Activated CD8-positive, alpha-beta memory T cell treated with anti-CD3 and anti-CD28 coated beads, Interleukin-2, amount 10 ng/mL, durations not matched to agents 7 days and 5 days (primary cell): ENCODE measurements at regions not wholly inside any gene's neighbourhood (a gene's known extent, or its start where the extent isn't known, plus 50 kb on each side); places are given as distances from the start of the nearest gene placed in this dataset.

Experiments used
- ATAC-seq: fragments of 150-1000 bp; cut with Tn5 transposase; one replicate; pipeline ENCODE4 v1.10.0; 2021; ENCODE audit warnings: moderate library complexity
- CTCF ChIA-PET: fragments of 350-600 bp; sonication (Branson Sonifier 250); formaldehyde crosslinking; loops from one replicate; lab custom pipeline; 2021; ENCODE audit warnings: antibody characterized with exemption; lab: Charles Lee
- DNase-seq: peaks from one replicate; pipeline ENCODE4 v3.0.0-alpha.2; 2020
- H3K27ac Mint-ChIP-seq: one replicate; pipeline ENCODE4 v1.8.0; 2021; ENCODE audit warnings: mild to moderate bottlenecking, mixed read lengths
- H3K27me3 Mint-ChIP-seq: one replicate; pipeline ENCODE4 v1.8.0; 2021; ENCODE audit warnings: mixed read lengths
- H3K36me3 Mint-ChIP-seq: one replicate; pipeline ENCODE4 v1.8.0; 2021; ENCODE audit warnings: mild to moderate bottlenecking, mixed read lengths
- H3K4me1 Mint-ChIP-seq: one replicate; pipeline ENCODE4 v1.8.0; 2021; ENCODE audit warnings: mixed read lengths
- H3K4me3 Mint-ChIP-seq: one replicate; pipeline ENCODE4 v1.8.0; 2021; ENCODE audit warnings: mild to moderate bottlenecking, moderate library complexity, mixed read lengths
- H3K9me3 Mint-ChIP-seq: one replicate; pipeline ENCODE4 v1.8.0; 2022; ENCODE audit warnings: low read depth, mixed read lengths

DNA sequence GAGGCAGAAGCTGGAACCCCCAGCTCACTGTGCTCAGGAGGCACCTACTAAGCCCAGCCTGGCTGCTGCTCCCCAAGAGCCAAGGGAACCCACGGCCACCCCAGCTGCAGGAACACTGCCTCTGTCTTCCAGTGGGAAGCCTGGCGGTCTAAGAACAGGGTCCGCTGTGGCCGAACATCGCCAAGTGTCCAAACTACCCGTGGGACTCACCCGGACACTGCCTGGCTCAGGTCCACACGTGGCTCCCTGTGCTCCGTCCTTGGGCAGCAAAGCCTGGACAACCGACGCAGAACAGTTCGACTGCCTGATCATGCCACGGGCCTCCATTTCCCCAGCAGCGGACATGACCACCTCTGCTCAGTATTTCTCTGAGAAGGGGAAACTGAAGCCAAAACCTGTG is 747.0 kb downstream of the BRD1 start:
- CTCF ChIA-PET: no interaction called here
- no peak for DNase-seq
- no peak overlapping the region for H3K4me3 Mint-ChIP-seq
- no peaks in the 10 kb centered on the region for H3K4me1 Mint-ChIP-seq
- H3K9me3 Mint-ChIP-seq: no peaks in the 10 kb centered on the region
- no peak overlapping the region for H3K27ac Mint-ChIP-seq
- no peak for ATAC-seq
- H3K36me3 Mint-ChIP-seq: no peaks in the 10 kb centered on the region
- no peaks in the 10 kb centered on the region for H3K27me3 Mint-ChIP-seq

DNA sequence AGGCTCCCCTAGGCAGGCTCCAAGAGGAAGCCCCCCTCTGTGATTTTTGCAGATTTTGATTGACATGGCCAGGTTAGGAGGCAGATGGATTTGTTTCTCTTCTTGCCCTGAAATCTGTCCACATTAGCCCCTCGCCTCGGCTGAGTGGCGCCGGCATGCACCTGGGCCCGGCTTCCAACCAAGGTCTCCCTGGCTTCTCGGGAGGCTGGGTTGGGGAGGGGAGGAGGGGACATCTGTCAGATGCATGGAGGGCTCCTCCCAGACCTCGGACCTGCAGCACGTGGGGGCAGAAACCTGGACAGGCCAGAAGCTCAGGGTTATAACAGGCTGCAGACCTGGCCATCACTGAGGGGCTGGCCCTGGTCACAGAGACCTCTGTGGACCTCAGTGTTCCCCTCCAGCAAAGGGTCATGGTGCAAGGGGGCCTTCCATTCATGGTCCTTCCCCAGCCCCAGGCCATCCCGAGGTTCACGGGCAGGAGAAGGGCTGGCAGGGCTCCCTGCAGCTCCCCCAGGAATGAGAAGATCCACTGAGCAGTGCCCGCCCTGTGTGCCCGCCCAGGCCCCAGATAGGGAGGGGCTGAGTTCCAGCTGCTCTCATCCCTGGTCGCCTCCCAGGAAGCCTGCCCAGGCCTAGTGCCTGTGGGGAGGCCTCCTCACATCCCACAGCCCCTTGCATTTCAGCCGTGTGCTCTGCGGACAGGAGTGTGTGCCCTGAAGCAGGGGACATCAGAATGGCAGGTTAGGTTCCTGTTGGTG is 747.8 kb downstream of the BRD1 start:
- no peaks in the 10 kb centered on the region for H3K4me1 Mint-ChIP-seq
- H3K36me3 Mint-ChIP-seq: no peaks in the 10 kb centered on the region
- H3K4me3 Mint-ChIP-seq: no peak overlapping the region
- no peak overlapping the region for H3K27ac Mint-ChIP-seq
- H3K9me3 Mint-ChIP-seq: no peaks in the 10 kb centered on the region
- no peak for DNase-seq
- CTCF ChIA-PET: no interaction called here
- H3K27me3 Mint-ChIP-seq: no peaks in the 10 kb centered on the region
- no peak for ATAC-seq

DNA sequence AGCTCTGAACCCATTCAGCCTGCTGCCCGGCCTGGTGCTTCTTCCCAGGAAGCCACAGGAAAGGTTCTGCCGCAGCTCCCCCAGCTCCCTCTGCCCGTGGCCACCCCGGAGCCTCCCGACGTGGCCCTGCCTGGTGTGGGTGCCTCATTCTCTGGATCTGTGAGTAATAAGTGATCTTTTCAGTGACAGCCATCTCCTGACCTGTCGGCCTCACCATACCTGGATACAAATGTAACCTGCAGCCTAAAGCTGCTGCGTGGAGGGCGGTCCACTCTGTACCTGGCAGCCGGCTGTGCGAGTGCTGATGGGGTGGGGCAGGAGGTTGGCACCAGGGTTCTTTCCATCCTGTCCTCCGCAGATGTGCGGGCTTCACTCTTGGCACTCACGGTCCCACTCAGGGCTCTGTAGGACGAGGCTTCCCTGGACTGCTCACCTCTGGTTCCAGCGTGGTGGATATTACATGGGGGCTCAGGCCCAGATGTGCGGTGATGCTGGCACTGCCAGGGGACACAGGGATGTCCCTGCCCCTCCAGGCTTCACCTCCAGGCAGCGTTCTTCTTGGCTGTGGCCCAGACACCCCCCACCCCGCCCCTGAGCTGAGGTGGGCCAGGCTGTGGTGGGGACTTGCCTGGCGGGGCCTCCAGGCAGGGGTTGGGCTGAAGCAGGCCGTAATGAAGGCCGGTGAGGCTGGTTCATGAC is 748.5 kb downstream of the BRD1 start:
- no peaks in the 10 kb centered on the region for H3K4me1 Mint-ChIP-seq
- CTCF ChIA-PET: no interaction called here
- H3K27ac Mint-ChIP-seq: no peak overlapping the region
- DNase-seq (no peak), ATAC-seq (no peak)
- no peaks in the 10 kb centered on the region for H3K36me3 Mint-ChIP-seq
- H3K4me3 Mint-ChIP-seq: no peak overlapping the region
- no peaks in the 10 kb centered on the region for H3K9me3 Mint-ChIP-seq
- H3K27me3 Mint-ChIP-seq: no peaks in the 10 kb centered on the region

DNA sequence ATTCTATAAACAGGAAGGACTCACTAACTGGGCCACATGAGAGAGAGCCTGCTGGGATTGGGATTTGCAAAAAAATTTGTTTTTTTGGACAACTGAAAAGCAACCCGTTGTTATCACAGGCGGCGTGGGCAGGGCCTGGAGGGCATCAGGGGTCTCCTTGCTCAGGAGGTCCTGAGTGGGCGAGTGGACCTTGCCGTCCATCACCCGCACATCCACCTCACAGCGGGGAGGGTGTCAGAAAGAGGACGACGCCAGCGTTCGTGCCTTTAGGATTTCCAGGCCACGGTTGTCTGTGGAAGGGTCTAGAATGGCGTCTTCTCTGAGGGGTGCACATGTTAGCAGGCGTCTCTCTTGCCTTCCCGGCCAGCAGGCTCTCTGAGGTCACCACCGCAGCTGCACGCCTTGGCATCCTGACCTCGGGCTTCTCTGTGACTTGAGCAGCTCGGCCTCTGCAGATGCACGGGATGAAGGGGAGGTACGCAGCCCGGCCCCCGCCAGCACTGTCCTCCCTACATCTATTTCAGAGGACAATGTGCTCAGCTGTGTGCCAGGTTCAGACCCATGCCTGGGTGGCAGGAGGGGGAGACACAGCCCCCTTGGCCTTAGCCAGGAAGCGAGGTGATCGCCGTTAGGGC is 749.5 kb downstream of the BRD1 start:
- ATAC-seq: no peak
- Mint-ChIP-seq H3K9me3 (no peaks in the 10 kb centered on the region), H3K27me3 (no peaks in the 10 kb centered on the region), H3K27ac (no peak overlapping the region), H3K4me1 (no peaks in the 10 kb centered on the region), H3K36me3 (no peaks in the 10 kb centered on the region), H3K4me3 (no peak overlapping the region)
- DNase-seq: no peak
- CTCF ChIA-PET: no interaction called here

DNA sequence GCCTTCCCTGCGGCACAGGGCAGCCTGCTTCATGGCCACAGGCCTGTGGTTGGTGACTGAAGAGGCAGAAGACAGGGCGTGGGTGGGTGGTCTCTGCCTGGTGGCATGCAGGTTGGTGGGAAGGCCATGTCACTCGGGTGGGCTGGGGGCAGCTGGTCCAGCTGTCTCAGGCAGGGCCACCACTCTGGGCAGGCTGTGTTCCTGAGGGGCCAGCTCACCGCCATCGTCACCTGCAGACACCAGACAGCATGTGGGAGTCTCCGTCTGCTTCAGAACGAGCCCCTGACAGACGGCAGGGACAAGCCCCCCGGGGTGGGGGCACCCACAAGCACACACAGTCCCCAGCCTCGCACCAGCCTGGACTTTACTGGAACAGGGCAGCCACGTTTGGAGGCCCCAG is 750.1 kb downstream of the BRD1 start:
- Mint-ChIP-seq H3K4me1 (no peaks in the 10 kb centered on the region), H3K36me3 (no peaks in the 10 kb centered on the region), H3K4me3 (no peak overlapping the region), H3K27me3 (no peaks in the 10 kb centered on the region), H3K9me3 (no peaks in the 10 kb centered on the region), H3K27ac (no peak overlapping the region)
- ATAC-seq: no peak
- CTCF ChIA-PET: no interaction called here
- no peak for DNase-seq

DNA sequence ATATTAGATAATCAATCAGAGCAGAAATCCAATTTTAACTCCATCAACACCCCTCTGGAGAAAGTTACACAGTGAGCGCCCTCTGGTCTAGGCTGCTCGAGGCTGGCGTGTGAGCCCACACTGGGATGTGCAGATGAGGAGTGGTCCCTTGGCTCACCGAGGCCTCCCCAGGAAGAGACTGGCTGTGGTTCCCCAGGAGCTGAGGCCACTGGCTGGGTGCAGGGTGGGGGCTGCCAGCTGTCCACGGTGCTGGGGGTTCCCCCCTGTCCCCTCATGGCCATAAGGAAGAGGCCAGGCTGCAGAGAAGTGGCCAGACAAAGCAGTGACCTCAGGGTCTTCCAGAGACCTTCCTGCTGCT is 750.7 kb downstream of the BRD1 start:
- CTCF ChIA-PET: no interaction called here
- no peak for ATAC-seq
- no peaks in the 10 kb centered on the region for H3K36me3 Mint-ChIP-seq
- H3K9me3 Mint-ChIP-seq: no peaks in the 10 kb centered on the region
- H3K27ac Mint-ChIP-seq: no peak overlapping the region
- no peaks in the 10 kb centered on the region for H3K4me1 Mint-ChIP-seq
- no peaks in the 10 kb centered on the region for H3K27me3 Mint-ChIP-seq
- DNase-seq: no peak
- H3K4me3 Mint-ChIP-seq: no peak overlapping the region

DNA sequence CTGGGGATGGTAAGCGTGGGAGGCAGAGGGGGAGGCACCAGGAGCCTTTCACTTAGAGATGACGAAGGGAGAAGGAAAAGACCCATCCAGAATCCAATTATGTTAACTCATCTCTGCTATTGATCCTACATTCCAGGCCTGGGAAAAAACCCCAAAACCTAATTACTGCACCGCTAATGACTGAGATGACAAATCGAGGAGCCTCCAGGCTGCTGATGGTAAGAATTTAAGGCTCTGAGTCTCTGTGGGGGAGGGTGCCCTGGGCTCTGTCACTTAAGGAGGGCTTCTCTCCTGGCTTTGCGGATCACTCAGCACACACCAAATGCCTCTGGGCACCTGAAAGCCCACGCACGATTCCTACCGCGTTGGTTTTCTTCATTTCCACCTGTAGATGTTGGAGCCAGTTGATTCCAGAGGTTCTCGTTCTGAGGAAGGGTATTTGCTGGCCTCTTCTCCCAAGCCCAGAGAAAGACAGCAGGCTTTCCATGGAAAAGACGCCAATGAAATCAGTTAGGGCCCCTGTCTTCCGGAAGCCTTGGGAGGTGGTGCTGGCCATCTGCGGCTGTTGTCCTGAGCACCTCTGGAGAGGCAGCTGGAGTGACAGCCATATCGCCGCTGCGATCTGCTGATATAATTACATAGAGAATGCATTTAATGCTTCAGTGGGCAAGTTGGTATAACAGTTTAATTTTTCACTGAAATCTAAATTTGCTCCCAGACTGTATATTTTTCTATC is 751.2 kb downstream of the BRD1 start:
- no peaks in the 10 kb centered on the region for H3K9me3 Mint-ChIP-seq
- DNase-seq: no peak
- no peaks in the 10 kb centered on the region for H3K36me3 Mint-ChIP-seq
- H3K4me3 Mint-ChIP-seq: no peak overlapping the region
- CTCF ChIA-PET: no interaction called here
- no peaks in the 10 kb centered on the region for H3K4me1 Mint-ChIP-seq
- H3K27me3 Mint-ChIP-seq: no peaks in the 10 kb centered on the region
- H3K27ac Mint-ChIP-seq: no peak overlapping the region
- no peak for ATAC-seq

DNA sequence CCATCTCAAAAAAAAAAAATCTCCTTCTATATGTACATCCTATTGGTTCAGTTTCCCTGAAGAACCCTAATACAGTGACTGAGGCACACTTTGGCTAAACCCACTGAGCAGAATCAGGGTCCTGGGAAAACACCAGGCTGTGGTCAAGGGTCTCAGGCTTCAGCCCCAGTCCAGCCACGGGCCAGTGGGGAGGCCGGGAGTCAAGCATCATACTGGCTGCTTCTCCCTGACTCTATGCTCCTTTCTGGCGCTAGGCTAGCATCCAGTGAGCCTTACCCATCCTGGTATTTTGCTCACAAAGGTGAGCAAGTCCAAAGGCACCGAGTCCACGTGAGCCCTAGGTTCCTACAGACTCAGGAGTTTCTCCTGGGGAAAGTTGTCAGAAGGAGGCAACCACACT is 752.5 kb downstream of the BRD1 start:
- no peaks in the 10 kb centered on the region for H3K9me3 Mint-ChIP-seq
- H3K27me3 Mint-ChIP-seq: no peaks in the 10 kb centered on the region

DNA sequence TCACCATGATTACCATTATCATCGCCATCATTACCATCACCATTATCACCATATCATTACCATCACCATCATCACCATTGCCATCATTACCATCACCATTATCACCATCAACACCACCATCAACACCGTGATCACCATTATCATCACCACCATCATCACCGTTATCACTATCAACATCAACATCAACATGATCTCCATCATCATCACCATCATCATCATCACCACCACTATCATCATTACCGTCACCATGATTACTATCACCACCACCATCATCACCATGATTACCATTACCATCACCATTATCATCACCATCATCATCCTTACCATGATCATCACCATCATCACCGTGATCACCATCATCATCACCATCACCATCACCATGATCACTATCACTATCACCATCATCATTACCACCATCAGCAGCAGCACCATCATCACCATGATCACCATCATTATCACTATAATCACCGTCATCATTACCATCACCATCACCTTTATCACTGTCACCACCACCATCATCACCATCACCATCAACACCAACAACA is 753.7 kb downstream of the BRD1 start:
- DNase-seq (no peak), ATAC-seq (no peak)
- Mint-ChIP-seq H3K4me3 (no peak overlapping the region), H3K27ac (no peak overlapping the region), H3K36me3 (no peaks in the 10 kb centered on the region), H3K4me1 (no peaks in the 10 kb centered on the region), H3K27me3 (no peaks in the 10 kb centered on the region), H3K9me3 (no peaks in the 10 kb centered on the region)
- CTCF ChIA-PET: no interaction called here

More for the DNA sequence above, 752.5 kb downstream of the BRD1 start:
- CTCF ChIA-PET: no interaction called here
- H3K36me3 Mint-ChIP-seq: no peaks in the 10 kb centered on the region
- no peak overlapping the region for H3K27ac Mint-ChIP-seq
- ATAC-seq (no peak), DNase-seq (no peak)
- no peaks in the 10 kb centered on the region for H3K4me1 Mint-ChIP-seq
- H3K4me3 Mint-ChIP-seq: no peak overlapping the region

DNA sequence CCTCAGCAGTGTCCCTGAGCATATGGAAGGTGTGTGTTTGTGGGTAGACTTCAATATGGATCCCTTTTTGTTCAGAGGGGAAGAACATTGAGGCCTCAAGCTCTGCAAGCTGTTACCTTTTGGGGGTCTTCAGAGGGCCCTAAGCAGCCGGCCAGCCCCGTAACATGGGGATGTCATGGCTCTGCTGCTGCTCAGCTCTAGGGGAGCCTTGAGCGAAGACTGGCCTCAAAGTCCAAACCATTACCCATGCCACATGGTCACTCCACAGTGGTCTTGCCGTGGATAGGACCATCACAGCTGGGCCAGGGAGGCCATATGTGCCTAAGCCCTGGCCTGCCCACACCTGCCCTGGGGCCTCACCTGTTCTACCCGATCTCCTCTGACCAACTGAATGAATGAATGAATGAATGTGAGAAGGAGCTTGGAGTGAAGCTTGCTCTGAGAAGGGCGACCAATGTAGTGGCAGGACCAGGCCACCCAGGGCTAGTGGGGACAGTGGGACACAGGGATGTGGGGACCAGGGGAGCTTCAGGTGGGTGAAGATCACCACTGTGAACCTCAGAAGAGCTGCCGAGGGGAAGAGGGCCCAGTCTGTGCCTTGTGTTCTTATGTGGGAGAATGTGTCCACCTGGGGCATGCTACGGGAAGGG is 754.6 kb downstream of the BRD1 start:
- ATAC-seq: no peak
- H3K4me3 Mint-ChIP-seq: no peak overlapping the region
- no peak overlapping the region for H3K27ac Mint-ChIP-seq
- H3K36me3 Mint-ChIP-seq: no peaks in the 10 kb centered on the region
- CTCF ChIA-PET: no interaction called here
- no peak for DNase-seq
- no peaks in the 10 kb centered on the region for H3K9me3 Mint-ChIP-seq
- H3K4me1 Mint-ChIP-seq: no peaks in the 10 kb centered on the region
- no peaks in the 10 kb centered on the region for H3K27me3 Mint-ChIP-seq

DNA sequence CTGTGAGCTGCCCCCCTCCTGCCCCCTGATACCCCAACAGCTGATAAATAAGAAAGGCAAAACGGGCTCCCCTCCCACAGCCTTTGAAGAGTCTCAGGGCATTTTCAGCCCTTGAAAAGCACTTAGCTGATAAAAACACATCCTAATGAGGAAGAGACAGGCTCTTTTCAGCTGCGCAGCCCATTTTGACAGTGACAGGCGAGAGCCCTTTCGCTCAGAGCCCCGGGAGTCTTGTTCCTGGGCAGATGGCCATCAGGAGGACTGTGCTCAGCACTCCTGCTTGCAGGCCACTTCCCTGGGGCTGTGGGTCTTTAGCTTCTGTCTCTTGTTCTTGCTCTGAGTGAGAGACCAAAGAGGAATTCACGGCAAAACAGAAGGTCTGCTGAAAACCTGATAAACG is 757.2 kb downstream of the BRD1 start:
- no peak overlapping the region for H3K27ac Mint-ChIP-seq
- DNase-seq: no peak
- CTCF ChIA-PET: no interaction called here
- H3K4me1 Mint-ChIP-seq: no peaks in the 10 kb centered on the region
- H3K36me3 Mint-ChIP-seq: no peaks in the 10 kb centered on the region
- H3K27me3 Mint-ChIP-seq: peaks cover 4% of the 10 kb centered on the region
- no peaks in the 10 kb centered on the region for H3K9me3 Mint-ChIP-seq
- H3K4me3 Mint-ChIP-seq: no peak overlapping the region
- ATAC-seq: no peak

DNA sequence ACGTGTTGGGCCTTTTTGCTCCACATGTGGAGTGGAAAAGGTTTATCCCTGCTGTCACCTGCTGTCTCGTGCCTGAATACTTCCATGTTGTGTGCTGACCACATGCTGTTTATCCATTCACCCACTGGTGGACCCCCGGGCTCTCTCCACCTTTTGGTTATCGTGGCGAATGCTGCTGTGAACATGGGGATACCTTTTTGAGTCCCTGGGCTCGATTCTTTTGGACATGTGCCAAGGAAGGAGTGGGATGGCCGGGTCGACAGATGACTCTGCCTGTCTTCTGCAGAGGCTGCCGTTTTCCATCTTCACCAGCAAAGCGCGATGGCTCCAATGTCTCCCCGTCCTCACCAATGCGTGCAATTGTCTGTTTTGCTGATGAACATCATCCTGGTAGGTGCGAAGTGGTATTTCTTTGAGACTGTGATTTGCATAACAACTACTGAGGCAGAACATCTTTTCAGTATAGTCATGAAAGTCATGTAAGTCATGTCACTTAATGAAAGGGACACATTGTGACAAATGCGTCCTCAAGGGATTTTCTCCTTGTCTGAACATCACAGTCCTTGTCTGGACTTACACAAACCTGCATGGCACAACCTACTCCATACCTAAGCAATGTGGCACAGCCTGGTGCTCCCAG is 758.7 kb downstream of the BRD1 start:
- CTCF ChIA-PET: no interaction called here
- H3K27me3 Mint-ChIP-seq: peaks cover 4% of the 10 kb centered on the region

DNA sequence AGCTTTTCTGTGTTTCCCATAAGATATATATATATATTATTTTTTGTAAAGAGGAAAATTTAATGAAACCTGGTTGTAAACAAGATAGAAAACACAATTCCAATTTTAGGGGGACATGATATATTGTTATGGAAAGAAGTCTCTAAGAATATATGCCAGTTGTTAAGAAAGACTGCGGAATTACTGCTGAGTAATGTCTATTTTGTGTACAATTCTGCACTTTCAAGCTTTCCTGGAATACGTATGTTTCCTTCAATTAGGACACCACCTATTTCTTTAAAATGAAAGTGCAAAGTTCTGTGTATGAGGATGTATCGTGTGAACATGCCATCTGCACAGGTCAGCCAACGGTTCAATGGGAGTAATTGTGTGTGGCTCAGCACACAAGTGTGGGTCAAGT is 760.2 kb downstream of the BRD1 start:
- no peaks in the 10 kb centered on the region for H3K4me1 Mint-ChIP-seq
- CTCF ChIA-PET: no interaction called here
- no peak overlapping the region for H3K4me3 Mint-ChIP-seq
- ATAC-seq: no peak
- no peaks in the 10 kb centered on the region for H3K9me3 Mint-ChIP-seq
- DNase-seq: no peak
- H3K36me3 Mint-ChIP-seq: no peaks in the 10 kb centered on the region
- peaks cover 4% of the 10 kb centered on the region for H3K27me3 Mint-ChIP-seq
- H3K27ac Mint-ChIP-seq: no peak overlapping the region

More for the DNA sequence above, 758.7 kb downstream of the BRD1 start:
- H3K27ac Mint-ChIP-seq: no peak overlapping the region
- ATAC-seq (no peak), DNase-seq (no peak)
- H3K4me1 Mint-ChIP-seq: no peaks in the 10 kb centered on the region
- H3K36me3 Mint-ChIP-seq: no peaks in the 10 kb centered on the region
- no peak overlapping the region for H3K4me3 Mint-ChIP-seq
- no peaks in the 10 kb centered on the region for H3K9me3 Mint-ChIP-seq
